OCI-LY3 (cell line): ENCODE measurements at regions not wholly inside any gene's neighbourhood (a gene's known extent, or its start where the extent isn't known, plus 50 kb on each side); places are given as distances from the start of the nearest gene placed in this dataset.

Experiments
- H2AFZ ChIP-seq: fragments of 200-600, 300-600 bp; shearing (Covaris generic); 2 replicates; pipeline ENCODE4 v1.6.0; 2014; ENCODE audit warnings: antibody characterized with exemption, low read depth, low read length
- H3K27ac ChIP-seq: fragments of 200-600, 300-600 bp; sonication (generic); 2 replicates; pipeline ENCODE4 v1.5.1; 2014; ENCODE audit warnings: mild to moderate bottlenecking, low read length, moderate library complexity, mixed read lengths
- H3K27me3 ChIP-seq: fragments of 200-600, 300-600 bp; sonication (generic); 2 replicates; pipeline ENCODE4 v1.6.1; 2014; ENCODE audit warnings: low read depth, low read length, mixed read lengths
- H3K36me3 ChIP-seq: fragments of 200-600, 300-600 bp; sonication (generic); replicated peaks from 2 replicates; pipeline ENCODE3; 2014; ENCODE audit warnings: low read depth, low read length, mixed read lengths
- H3K4me1 ChIP-seq: fragments of 300-600, 200-600 bp; sonication (generic); 2 replicates; pipeline ENCODE4 v1.6.1; 2014; ENCODE audit warnings: low read length, mixed read lengths
- H3K4me2 ChIP-seq: fragments of 200-600, 300-600 bp; sonication (generic); 2 replicates; pipeline ENCODE4 v1.6.1; 2014; ENCODE audit warnings: low read length, mixed read lengths
- H3K4me3 ChIP-seq: fragments of 300-600, 200-600 bp; sonication (generic); 2 replicates; pipeline ENCODE4 v1.5.1; 2014; ENCODE audit warnings: antibody characterized with exemption, mild to moderate bottlenecking, low read length, moderate library complexity
- H3K79me2 ChIP-seq: fragments of 300-600, 200-600 bp; shearing (Covaris generic); 2 replicates; pipeline ENCODE4 v1.6.1; 2014; ENCODE audit warnings: mild to moderate bottlenecking, low read length, mixed read lengths
- H3K9ac ChIP-seq: fragments of 300-600, 200-600 bp; shearing (Covaris generic); 2 replicates; pipeline ENCODE4 v1.6.0; 2014; ENCODE audit warnings: mild to moderate bottlenecking, low read length, moderate library complexity
- H3K9me3 ChIP-seq: fragments of 200-600, 300-600 bp; shearing (Covaris generic); 2 replicates; pipeline ENCODE4 v1.6.1; 2014; ENCODE audit warnings: low read length, mixed read lengths; ENCODE audit not compliant: insufficient read depth
- H4K20me1 ChIP-seq: fragments of 200-600, 300-600 bp; sonication (generic); 2 replicates; pipeline ENCODE4 v1.6.1; 2016; ENCODE audit warnings: low read length, mixed read lengths; ENCODE audit not compliant: insufficient read depth
- EZH2phosphoT487 ChIP-seq: fragments of 200-600 bp; shearing (Covaris generic); IDR thresholded peaks from 2 replicates; pipeline ENCODE4 v1.6.1; 2018; ENCODE audit warnings: antibody characterized with exemption, mixed run types, low read depth
- TF ChIP-seq, protein P1 (sequence below): fragments of 200-600, 300-600 bp; sonication (generic); IDR thresholded peaks from 2 replicates; pipeline ENCODE4 v1.5.1; 2014; ENCODE audit warnings: antibody characterized with exemption, low read length, low read depth

DNA sequence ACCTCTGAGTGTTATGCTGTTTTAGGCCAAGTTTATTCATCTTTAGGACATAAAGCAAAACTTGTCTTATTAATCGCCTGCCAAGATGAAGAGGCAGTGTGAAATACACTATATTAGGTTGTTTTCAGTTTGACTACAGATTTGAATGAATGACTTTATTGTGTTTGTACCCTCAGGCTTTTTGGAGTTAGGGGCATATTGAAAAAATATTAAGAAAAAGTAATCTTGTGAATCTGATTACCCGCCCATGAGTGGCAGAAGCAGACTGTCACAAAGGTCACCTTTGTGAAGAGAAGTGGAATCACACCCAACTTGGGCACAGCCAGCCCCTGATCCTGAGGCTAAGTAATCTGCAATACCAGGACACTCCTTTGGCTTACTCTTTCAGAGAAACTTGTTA lies 382.5 kb downstream of the NYAP2 start:
- Histone ChIP-seq H3K4me2 (no peak overlapping the region), H3K4me3 (no peak overlapping the region), H4K20me1 (no peaks in the 10 kb centered on the region), H3K27ac (no peak overlapping the region), H3K27me3 (no peaks in the 10 kb centered on the region), H3K9me3 (no peaks in the 10 kb centered on the region), H3K9ac (no peak overlapping the region), H2AFZ (no peak overlapping the region), H3K4me1 (no peaks in the 10 kb centered on the region), H3K36me3 (no peaks in the 10 kb centered on the region), H3K79me2 (no peaks in the 10 kb centered on the region)
- TF ChIP-seq, protein P1, sequence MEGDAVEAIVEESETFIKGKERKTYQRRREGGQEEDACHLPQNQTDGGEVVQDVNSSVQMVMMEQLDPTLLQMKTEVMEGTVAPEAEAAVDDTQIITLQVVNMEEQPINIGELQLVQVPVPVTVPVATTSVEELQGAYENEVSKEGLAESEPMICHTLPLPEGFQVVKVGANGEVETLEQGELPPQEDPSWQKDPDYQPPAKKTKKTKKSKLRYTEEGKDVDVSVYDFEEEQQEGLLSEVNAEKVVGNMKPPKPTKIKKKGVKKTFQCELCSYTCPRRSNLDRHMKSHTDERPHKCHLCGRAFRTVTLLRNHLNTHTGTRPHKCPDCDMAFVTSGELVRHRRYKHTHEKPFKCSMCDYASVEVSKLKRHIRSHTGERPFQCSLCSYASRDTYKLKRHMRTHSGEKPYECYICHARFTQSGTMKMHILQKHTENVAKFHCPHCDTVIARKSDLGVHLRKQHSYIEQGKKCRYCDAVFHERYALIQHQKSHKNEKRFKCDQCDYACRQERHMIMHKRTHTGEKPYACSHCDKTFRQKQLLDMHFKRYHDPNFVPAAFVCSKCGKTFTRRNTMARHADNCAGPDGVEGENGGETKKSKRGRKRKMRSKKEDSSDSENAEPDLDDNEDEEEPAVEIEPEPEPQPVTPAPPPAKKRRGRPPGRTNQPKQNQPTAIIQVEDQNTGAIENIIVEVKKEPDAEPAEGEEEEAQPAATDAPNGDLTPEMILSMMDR, result no peak
- no peak for TF ChIP-seq EZH2phosphoT487

DNA sequence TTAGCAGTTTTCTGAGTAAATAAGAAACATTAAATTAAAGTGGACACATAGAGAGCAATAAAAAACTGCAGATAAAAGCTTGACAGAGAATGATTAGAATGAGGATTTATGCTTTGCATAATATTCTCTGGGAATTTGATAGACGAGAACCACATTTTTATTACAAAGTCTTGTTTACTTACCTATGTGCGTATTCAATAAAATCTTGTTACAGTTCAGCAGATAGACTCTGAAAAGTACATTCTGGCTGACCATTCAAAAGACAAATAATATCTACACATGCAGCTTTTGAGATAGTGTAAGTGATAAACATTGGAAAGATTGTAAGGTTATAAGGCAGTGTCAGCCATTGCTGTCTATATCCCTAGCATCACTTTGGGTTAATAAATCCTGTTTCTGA lies 381.6 kb downstream of the NYAP2 start:
- H3K27ac ChIP-seq, result no peak overlapping the region
- no peaks in the 10 kb centered on the region for H3K27me3 ChIP-seq
- no peaks in the 10 kb centered on the region for H3K79me2 ChIP-seq
- no peaks in the 10 kb centered on the region for H3K9me3 ChIP-seq
- no peaks in the 10 kb centered on the region for H4K20me1 ChIP-seq
- no peak overlapping the region for H3K9ac ChIP-seq
- H2AFZ ChIP-seq, result no peak overlapping the region
- H3K4me2 ChIP-seq, result no peak overlapping the region
- H3K4me3 ChIP-seq, result no peak overlapping the region
- no peaks in the 10 kb centered on the region for H3K4me1 ChIP-seq
- H3K36me3 ChIP-seq, result no peaks in the 10 kb centered on the region
- no peak for TF ChIP-seq EZH2phosphoT487
- TF ChIP-seq, protein P1, result no peak

DNA sequence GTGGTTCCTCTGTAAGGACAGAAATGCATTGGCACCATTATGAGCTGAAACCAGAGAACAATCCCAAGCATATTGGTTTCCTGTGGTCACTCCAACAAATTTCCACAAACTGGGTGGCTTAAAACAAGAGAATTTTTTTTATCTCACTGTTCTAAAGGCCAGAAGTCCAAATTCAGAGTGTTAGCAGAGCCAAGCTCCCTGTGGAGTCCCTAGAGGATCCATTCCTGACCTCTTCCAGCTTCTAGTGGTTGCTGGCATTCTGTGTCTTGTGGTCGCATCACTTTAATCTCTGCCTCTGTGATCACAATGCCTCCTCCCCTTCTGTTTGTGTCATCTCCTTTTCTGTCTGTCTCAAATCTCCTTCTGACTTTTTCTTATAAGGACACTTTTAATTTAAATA lies 380.3 kb downstream of the NYAP2 start:
- no peaks in the 10 kb centered on the region for H3K9me3 ChIP-seq
- no peaks in the 10 kb centered on the region for H4K20me1 ChIP-seq
- H3K79me2 ChIP-seq, result no peaks in the 10 kb centered on the region
- H2AFZ ChIP-seq, result no peak overlapping the region
- TF ChIP-seq, protein P1, result no peak
- TF ChIP-seq EZH2phosphoT487, result no peak
- no peaks in the 10 kb centered on the region for H3K36me3 ChIP-seq
- no peak overlapping the region for H3K4me3 ChIP-seq
- no peak overlapping the region for H3K27ac ChIP-seq
- no peaks in the 10 kb centered on the region for H3K27me3 ChIP-seq
- H3K4me2 ChIP-seq, result no peak overlapping the region
- no peaks in the 10 kb centered on the region for H3K4me1 ChIP-seq
- H3K9ac ChIP-seq, result no peak overlapping the region

DNA sequence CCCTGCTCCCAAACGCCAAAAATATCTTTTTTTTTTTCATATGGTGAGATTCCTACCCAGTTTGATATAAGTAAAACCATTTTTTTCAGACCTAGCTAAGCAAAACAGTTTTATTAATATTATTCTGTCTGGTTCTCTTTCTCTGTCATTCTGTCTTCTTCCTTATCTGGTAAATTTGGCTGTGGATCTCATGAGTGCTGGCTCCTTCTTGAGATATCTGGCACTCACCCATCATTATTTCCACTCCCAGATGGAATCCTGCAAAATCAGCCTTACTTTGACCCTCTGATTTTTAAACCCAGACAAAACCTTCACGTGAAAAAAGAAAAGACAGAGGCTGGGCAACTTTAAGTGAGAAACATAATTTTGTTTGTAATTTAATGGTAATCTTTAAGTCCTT lies 373.6 kb downstream of the NYAP2 start:
- Histone ChIP-seq H3K4me1 (no peaks in the 10 kb centered on the region; the same call in 1 of the 2 replicates), H3K27me3 (no peaks in the 10 kb centered on the region), H3K4me3 (no peak overlapping the region), H3K79me2 (no peaks in the 10 kb centered on the region), H3K9me3 (no peaks in the 10 kb centered on the region), H2AFZ (no peak overlapping the region), H3K9ac (no peak overlapping the region), H3K4me2 (no peak overlapping the region), H3K27ac (no peak overlapping the region), H4K20me1 (no peaks in the 10 kb centered on the region), H3K36me3 (no peaks in the 10 kb centered on the region)
- TF ChIP-seq, protein P1, result no peak
- TF ChIP-seq EZH2phosphoT487, result no peak
